DMS153 treated with DMSO at 0.1 percent for 48 hours (cell line): ENCODE measurements at regions not wholly inside any gene's neighbourhood (a gene's known extent, or its start where the extent isn't known, plus 50 kb on each side); places are given as distances from the start of the nearest gene placed in this dataset.

Source experiments
- DNase-seq: peaks from one replicate; lab custom pipeline; 2025; ENCODE audit not compliant: unreplicated experiment; lab: John Stamatoyannopoulos, UW

GRCh38 chr14:94998110-94998509 lies 159.2 kb downstream of the DICER1 start:
- no peak for DNase-seq

GRCh38 chr14:94995551-94995950 lies 161.8 kb downstream of the DICER1 start:
- DNase-seq, result no peak

GRCh38 chr14:94994245-94994644 lies 163.1 kb downstream of the DICER1 start:
- no peak for DNase-seq

- DNase-seq, result no peak
These were observed 165.3 kb downstream of the DICER1 start for GRCh38 chr14:94992046-94992445.

GRCh38 chr14:94989946-94990345 lies 167.4 kb downstream of the DICER1 start:
- DNase-seq, result no peak

- no peak for DNase-seq
These were observed 167.9 kb downstream of the DICER1 start for GRCh38 chr14:94989417-94989816.

- DNase-seq, result no peak
These were observed 169.9 kb downstream of the DICER1 start for GRCh38 chr14:94987409-94987808.

GRCh38 chr14:94979891-94980290 lies 177.4 kb downstream of the DICER1 start:
- DNase-seq, result no peak

- no peak for DNase-seq
These were observed 180.3 kb downstream of the DICER1 start for GRCh38 chr14:94977016-94977415.

- DNase-seq, result no peak
These were observed 182.0 kb downstream of the DICER1 start for GRCh38 chr14:94975366-94975765.

- no peak for DNase-seq
These were observed 182.4 kb downstream of the DICER1 start for GRCh38 chr14:94974893-94975292.

GRCh38 chr14:94974422-94974821 lies 182.9 kb downstream of the DICER1 start:
- DNase-seq, result no peak

- no peak for DNase-seq
These were observed 185.6 kb downstream of the DICER1 start for GRCh38 chr14:94971750-94972149.

- no peak for DNase-seq
These were observed 186.2 kb downstream of the DICER1 start for GRCh38 chr14:94970941-94971730.

- no peak for DNase-seq
These were observed 187.6 kb downstream of the DICER1 start for GRCh38 chr14:94969766-94970165.

- no peak for DNase-seq
These were observed 190.5 kb downstream of the DICER1 start for GRCh38 chr14:94966868-94967267.

GRCh38 chr14:94966344-94966743 lies 191.0 kb downstream of the DICER1 start:
- no peak for DNase-seq

GRCh38 chr14:94965551-94966313 lies 191.6 kb downstream of the DICER1 start:
- DNase-seq, result no peak

- no peak for DNase-seq
These were observed 192.4 kb downstream of the DICER1 start for GRCh38 chr14:94964931-94965330.

- no peak for DNase-seq
These were observed 193.1 kb downstream of the DICER1 start for GRCh38 chr14:94964181-94964580.

- DNase-seq, result no peak
These were observed 193.1 kb upstream of the GSC start for GRCh38 chr14:94963051-94963450.

GRCh38 chr14:94962166-94962575 lies 192.3 kb upstream of the GSC start:
- no peak for DNase-seq
